Tibial nerve (tissue), 3 donors: ENCODE measurements at regions not wholly inside any gene's neighbourhood (a gene's known extent, or its start where the extent isn't known, plus 50 kb on each side); places are given as distances from the start of the nearest gene placed in this dataset.

Source experiments
- CTCF ChIP-seq, 5 experiments: fragments of 200-600 bp in 3 of 5; fragments of 450-650 bp in 2 of 5; sonication (generic) in 3 of 5; IDR thresholded peaks; one replicate each; pipeline ENCODE4 v1.5.1; 2016 to 2019; ENCODE audit warnings: antibody characterized with exemption in 5 of 5, mild to moderate bottlenecking in 3 of 5, moderate library complexity in 2 of 5
- POLR2A ChIP-seq, 2 donors: fragments of 450-650 bp; IDR thresholded peaks; one replicate each; pipeline ENCODE4 v1.6.1; 2017; ENCODE audit warnings: antibody characterized with exemption in 2 of 2, mild to moderate bottlenecking in 2 of 2, moderate library complexity in 2 of 2

GRCh38 chr4:137934911-137935310 is 307.2 kb downstream of the SLC7A11 start:
- TF ChIP-seq CTCF (IDR thresholded peaks at IDR 0.05) (no peak), POLR2A (IDR thresholded peaks at IDR 0.05) (no peak)
